GM12875 (cell line): ENCODE measurements at regions not wholly inside any gene's neighbourhood (a gene's known extent, or its start where the extent isn't known, plus 50 kb on each side); places are given as distances from the start of the nearest gene placed in this dataset.

Experiments used
- H3K4me3 ChIP-seq: one replicate; pipeline ENCODE4 v1.5.1; 2011; ENCODE audit warnings: low read depth, low read length, control low read depth
- TF ChIP-seq, protein P1 (sequence below): IDR thresholded peaks from 2 replicates; pipeline ENCODE4 v1.5.1; 2011; ENCODE audit warnings: low read depth, mild to moderate bottlenecking, control low read depth, inconsistent platforms, low read length, moderate library complexity, borderline replicate concordance; ENCODE audit not compliant: insufficient read depth

DNA sequence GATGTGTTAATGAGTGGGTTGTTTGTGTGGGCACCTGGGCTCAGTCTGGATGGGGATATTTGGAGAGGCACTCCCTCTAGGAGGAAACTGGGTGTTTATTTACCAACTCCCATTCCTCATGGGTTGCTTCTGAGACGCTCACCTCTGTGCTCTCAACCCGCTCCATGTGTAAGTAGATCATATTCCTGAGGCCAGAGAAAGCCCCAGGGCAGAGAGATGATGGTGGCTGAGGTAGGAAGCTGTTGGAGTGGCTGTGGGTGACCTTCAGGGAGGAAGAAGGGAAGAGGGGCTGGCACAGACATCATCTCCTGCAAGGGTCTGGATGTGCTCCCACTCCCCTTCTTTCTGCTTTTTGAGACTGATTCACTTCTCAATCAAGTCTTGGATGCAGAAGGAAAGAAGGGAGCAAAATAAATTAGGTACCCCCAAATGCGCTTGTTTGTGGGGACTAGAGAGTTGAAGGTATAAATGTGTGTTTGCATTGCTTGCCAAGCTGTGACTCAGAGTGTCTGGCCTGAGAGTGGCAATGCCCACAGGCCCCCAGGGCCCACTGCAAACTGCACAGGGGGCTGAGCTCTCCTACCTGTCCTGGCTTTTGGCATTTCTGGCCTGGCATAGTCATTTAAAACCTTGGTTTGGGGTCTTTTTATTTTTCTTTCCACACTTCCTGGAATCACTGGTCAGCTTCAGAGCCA is 57.2 kb upstream of the TNP1 start:
- TF ChIP-seq, protein P1, sequence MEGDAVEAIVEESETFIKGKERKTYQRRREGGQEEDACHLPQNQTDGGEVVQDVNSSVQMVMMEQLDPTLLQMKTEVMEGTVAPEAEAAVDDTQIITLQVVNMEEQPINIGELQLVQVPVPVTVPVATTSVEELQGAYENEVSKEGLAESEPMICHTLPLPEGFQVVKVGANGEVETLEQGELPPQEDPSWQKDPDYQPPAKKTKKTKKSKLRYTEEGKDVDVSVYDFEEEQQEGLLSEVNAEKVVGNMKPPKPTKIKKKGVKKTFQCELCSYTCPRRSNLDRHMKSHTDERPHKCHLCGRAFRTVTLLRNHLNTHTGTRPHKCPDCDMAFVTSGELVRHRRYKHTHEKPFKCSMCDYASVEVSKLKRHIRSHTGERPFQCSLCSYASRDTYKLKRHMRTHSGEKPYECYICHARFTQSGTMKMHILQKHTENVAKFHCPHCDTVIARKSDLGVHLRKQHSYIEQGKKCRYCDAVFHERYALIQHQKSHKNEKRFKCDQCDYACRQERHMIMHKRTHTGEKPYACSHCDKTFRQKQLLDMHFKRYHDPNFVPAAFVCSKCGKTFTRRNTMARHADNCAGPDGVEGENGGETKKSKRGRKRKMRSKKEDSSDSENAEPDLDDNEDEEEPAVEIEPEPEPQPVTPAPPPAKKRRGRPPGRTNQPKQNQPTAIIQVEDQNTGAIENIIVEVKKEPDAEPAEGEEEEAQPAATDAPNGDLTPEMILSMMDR: no peak
- H3K4me3 ChIP-seq: no peak overlapping the region

GRCh38 chr2:216915557-216916150 is 55.8 kb upstream of the TNP1 start:
- no peak overlapping the region for H3K4me3 ChIP-seq
- TF ChIP-seq, protein P1: no peak

DNA sequence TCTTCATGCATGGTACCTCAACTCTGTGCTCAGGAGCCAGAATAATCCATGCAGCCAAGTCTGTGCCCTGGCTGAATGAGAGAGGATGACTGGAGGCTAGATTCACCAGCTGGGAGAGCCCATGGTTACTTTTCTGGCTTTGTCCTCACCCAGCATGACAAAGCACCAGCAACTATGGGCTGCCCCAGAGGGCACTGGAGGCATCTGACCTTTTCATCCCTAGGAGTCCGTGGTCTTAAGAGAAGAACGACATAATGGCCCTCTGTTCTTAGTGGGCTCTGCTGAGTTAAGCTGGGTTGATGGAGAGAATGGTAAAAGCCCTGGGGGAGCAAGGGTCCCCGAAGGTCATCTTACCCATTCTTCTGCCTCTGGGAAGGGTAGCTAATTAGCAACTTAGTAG is 54.6 kb upstream of the TNP1 start:
- TF ChIP-seq, protein P1: no peak
- no peak overlapping the region for H3K4me3 ChIP-seq

GRCh38 chr2:216911886-216912285 is 52.0 kb upstream of the TNP1 start:
- no peak overlapping the region for H3K4me3 ChIP-seq
- TF ChIP-seq, protein P1: no peak

DNA sequence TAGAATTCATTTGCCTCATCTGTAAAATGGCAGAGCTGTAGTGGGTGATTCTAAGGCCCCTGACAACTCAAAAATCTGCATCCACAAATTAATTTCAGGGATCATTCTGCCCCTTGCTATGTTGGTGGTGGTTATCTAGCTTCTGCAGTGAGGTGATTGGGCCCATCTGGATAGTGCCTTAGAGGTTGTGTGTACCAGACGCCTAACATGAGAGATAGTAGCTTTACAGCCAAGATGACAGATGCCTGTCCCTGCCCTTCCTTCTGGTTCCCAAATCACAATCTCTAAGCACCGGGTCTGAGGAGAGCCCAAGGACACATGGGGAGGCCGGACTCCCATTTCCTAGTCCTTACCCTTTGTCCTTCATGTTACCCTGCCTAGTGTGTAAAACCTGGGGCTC is 51.1 kb upstream of the TNP1 start:
- TF ChIP-seq, protein P1: no peak
- H3K4me3 ChIP-seq: no peak overlapping the region

DNA sequence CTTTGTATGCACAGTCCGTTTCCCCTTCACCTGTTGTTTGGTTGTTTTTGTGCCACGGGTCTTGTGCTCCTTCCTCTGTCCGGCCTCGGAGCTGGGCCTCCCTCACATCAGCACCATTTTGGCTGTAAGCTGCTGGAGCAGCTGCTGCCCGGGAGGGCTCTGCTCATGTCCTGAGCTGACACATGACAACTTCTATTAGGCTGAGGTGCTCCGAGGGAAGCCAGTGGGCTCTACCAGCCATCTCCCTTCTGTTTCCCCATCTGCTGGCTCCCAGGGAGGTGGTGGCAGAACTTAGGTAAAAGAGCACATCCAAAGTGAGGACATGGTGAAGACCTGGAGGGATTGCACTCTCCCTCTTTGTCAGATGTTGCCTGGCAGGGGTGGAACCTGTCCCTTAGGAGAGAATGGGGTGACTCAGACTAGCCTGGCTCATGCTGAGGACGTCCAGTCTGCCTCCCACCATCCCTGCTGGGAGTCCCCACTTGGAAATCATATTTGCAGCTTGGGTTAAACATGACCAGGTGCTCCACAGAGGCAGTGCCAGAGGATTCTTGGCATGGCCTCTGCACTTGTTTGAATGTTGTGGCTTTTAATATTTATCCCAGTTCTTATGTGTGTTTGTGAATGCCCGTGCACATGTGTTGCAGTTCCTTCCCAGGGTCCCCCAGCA is 49.8 kb upstream of the TNP1 start:
- TF ChIP-seq, protein P1: no peak
- no peak overlapping the region for H3K4me3 ChIP-seq
